ENCODE measurements at regions not wholly inside any gene's neighbourhood (a gene's known extent, or its start where the extent isn't known, plus 50 kb on each side); places are given as distances from the start of the nearest gene placed in this dataset.

GRCh38 chr4:126047114-126047513 lies 732.4 kb downstream of the FAT4 start:
- Histone ChIP-seq H3K27ac (ENCODE audit: low read length) (no peak overlapping the region), H2AFZ (ENCODE audit: low read depth, low read length) (no peak overlapping the region), H3K36me3 (ENCODE audit: insufficient read depth, low read length) (no peaks in the 10 kb centered on the region), H3K79me2 (ENCODE audit: insufficient read depth, low read length) (no peaks in the 10 kb centered on the region), H3K4me1 (ENCODE audit: insufficient read depth, low read length) (no peaks in the 10 kb centered on the region), H3K9ac (ENCODE audit: low read depth, low read length) (no peak overlapping the region), H3K4me3 (ENCODE audit: low read depth in 1 of 2, low read length in 2 of 2) (no peak overlapping the region), H3K9me3 (ENCODE audit: insufficient read depth, low read length, severe bottlenecking) (no peaks in the 10 kb centered on the region), H3K4me2 (ENCODE audit: insufficient read depth, low read length) (no peak overlapping the region), H4K20me1 (ENCODE audit: insufficient read depth, low read length) (no peaks in the 10 kb centered on the region), H3K27me3 (ENCODE audit: insufficient read depth, low read length, poor library complexity) (no peaks in the 10 kb centered on the region)
- no peak for TF ChIP-seq EZH2 (IDR thresholded peaks at IDR 0.05; ENCODE audit: borderline replicate concordance, low read depth, low read length, severe bottlenecking)
- no peak for TF ChIP-seq CTCF (IDR thresholded peaks at IDR 0.05; ENCODE audit: borderline replicate concordance, extremely low read depth, low read length, poor library complexity, severe bottlenecking)
- no peak for DNase-seq
- no peak for ATAC-seq (ENCODE audit: insufficient read depth, low read depth)

GRCh38 chr4:126051689-126052424 lies 737.1 kb downstream of the FAT4 start:
- DNase-seq (no peak), ATAC-seq (ENCODE audit: insufficient read depth, low read depth) (no peak)
- no peaks in the 10 kb centered on the region for H3K27me3 ChIP-seq (ENCODE audit: insufficient read depth, low read length, poor library complexity)
- no peak overlapping the region for H3K4me2 ChIP-seq (ENCODE audit: insufficient read depth, low read length)
- H3K36me3 ChIP-seq (ENCODE audit: insufficient read depth, low read length): no peaks in the 10 kb centered on the region
- no peak overlapping the region for H2AFZ ChIP-seq (ENCODE audit: low read depth, low read length)
- H3K27ac ChIP-seq (ENCODE audit: low read length): no peak overlapping the region
- H3K4me1 ChIP-seq (ENCODE audit: insufficient read depth, low read length): no peaks in the 10 kb centered on the region
- no peak overlapping the region for H3K4me3 ChIP-seq (ENCODE audit: low read depth in 1 of 2, low read length in 2 of 2)
- H4K20me1 ChIP-seq (ENCODE audit: insufficient read depth, low read length): no peaks in the 10 kb centered on the region
- H3K9ac ChIP-seq (ENCODE audit: low read depth, low read length): no peak overlapping the region
- no peaks in the 10 kb centered on the region for H3K9me3 ChIP-seq (ENCODE audit: insufficient read depth, low read length, severe bottlenecking)
- TF ChIP-seq CTCF (IDR thresholded peaks at IDR 0.05; ENCODE audit: borderline replicate concordance, extremely low read depth, low read length, poor library complexity, severe bottlenecking): no peak
- TF ChIP-seq EZH2 (IDR thresholded peaks at IDR 0.05; ENCODE audit: borderline replicate concordance, low read depth, low read length, severe bottlenecking): no peak
- no peaks in the 10 kb centered on the region for H3K79me2 ChIP-seq (ENCODE audit: insufficient read depth, low read length)

- no peak for ATAC-seq (ENCODE audit: insufficient read depth, low read depth)
- no peak overlapping the region for H3K9ac ChIP-seq (ENCODE audit: low read depth, low read length)
- H2AFZ ChIP-seq (ENCODE audit: low read depth, low read length): no peak overlapping the region
- no peaks in the 10 kb centered on the region for H4K20me1 ChIP-seq (ENCODE audit: insufficient read depth, low read length)
- DNase-seq: no peak
- H3K27ac ChIP-seq (ENCODE audit: low read length): no peak overlapping the region
- no peaks in the 10 kb centered on the region for H3K4me1 ChIP-seq (ENCODE audit: insufficient read depth, low read length)
- H3K36me3 ChIP-seq (ENCODE audit: insufficient read depth, low read length): no peaks in the 10 kb centered on the region
- H3K4me3 ChIP-seq (ENCODE audit: low read depth in 1 of 2, low read length in 2 of 2): no peak overlapping the region
- no peak overlapping the region for H3K4me2 ChIP-seq (ENCODE audit: insufficient read depth, low read length)
- no peaks in the 10 kb centered on the region for H3K79me2 ChIP-seq (ENCODE audit: insufficient read depth, low read length)
- no peaks in the 10 kb centered on the region for H3K9me3 ChIP-seq (ENCODE audit: insufficient read depth, low read length, severe bottlenecking)
- no peak for TF ChIP-seq CTCF (IDR thresholded peaks at IDR 0.05; ENCODE audit: borderline replicate concordance, extremely low read depth, low read length, poor library complexity, severe bottlenecking)
- no peak for TF ChIP-seq EZH2 (IDR thresholded peaks at IDR 0.05; ENCODE audit: borderline replicate concordance, low read depth, low read length, severe bottlenecking)
- no peaks in the 10 kb centered on the region for H3K27me3 ChIP-seq (ENCODE audit: insufficient read depth, low read length, poor library complexity)
Measured at GRCh38 chr4:126056116-126056650, 741.4 kb downstream of the FAT4 start.
